Epidermal melanocyte (primary cell): ENCODE measurements at regions not wholly inside any gene's neighbourhood (a gene's known extent, or its start where the extent isn't known, plus 50 kb on each side); places are given as distances from the start of the nearest gene placed in this dataset.
"Not testable (repeated sequence)": the region's sequence is repeated elsewhere in the genome, so short reads cannot be mapped to it uniquely, and the experiment has no call there.

ENCODE experiments used
- DNase-seq: peaks from one replicate; pipeline ENCODE4 v3.0.0; 2011; ENCODE audit warnings: low spot score; ENCODE audit not compliant: insufficient read length

- DNase-seq = no peak
These were observed 314.2 kb downstream of the PID1 start for GRCh38 chr2:228956701-228957474.

DNA sequence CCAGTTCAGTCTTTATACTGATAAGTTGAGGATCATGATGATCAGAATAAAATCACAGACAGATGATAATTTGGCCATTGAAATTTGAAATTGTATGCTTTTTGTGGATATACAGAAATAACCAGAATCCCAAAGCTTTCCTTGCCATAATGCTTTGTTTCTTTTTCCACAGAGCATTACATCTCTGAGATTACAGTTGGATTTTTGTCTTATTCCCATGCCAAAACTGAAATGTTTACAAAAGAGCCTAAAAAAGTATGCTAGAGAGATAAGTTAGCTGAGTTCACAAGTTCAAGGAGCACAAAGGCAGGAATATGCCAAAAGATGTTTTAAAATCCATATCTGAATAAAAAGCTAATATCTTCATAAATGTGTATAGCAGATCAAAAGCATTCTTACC lies 321.3 kb downstream of the PID1 start:
- no peak for DNase-seq

- no peak for DNase-seq
These were observed 325.4 kb downstream of the PID1 start for GRCh38 chr2:228945710-228946109.

DNA sequence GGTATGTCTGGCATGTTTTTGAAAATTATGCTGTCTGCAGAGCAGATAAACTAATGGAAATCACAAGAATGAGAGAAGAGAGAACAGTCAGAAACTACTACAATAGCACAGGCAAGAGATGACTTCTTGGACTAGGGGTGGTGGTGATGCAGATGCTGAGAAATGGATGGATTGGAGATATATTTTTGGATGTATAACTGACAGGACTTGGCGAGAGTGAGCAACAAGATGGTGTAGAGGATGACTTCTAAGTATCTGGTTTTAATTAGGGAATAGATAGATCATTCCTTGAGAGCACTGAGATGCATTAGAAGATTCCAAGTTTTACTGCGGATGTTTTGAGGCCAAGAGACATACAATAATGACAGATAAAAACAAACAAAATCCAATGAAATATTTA lies 328.2 kb downstream of the PID1 start:
- no peak for DNase-seq

GRCh38 chr2:228938629-228939028 lies 332.5 kb downstream of the PID1 start:
- DNase-seq = no peak

- no peak for DNase-seq
These were observed 343.8 kb downstream of the PID1 start for GRCh38 chr2:228927028-228928010.

DNA sequence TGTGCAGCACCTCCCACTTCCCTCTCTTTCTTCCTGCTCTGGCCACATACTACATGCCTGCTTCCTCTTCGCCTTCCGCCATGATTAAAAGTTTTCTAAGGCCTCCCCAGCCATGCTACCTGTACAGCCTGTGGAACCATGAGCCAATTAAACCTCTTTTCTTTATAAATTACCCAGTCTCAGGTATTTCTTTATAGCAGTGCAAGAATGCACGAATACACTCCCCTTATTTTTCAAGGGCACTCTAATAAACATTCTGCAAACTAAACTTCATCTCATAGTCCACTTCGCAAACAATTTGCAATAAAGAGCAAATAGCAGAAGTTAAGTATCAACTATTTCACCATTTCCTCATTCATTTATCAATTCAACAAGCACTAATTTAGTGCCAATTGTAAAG lies 351.3 kb downstream of the PID1 start:
- DNase-seq = no peak

- DNase-seq = no peak
These were observed 353.9 kb downstream of the PID1 start for GRCh38 chr2:228917220-228917619.

GRCh38 chr2:228916416-228917090 lies 354.5 kb downstream of the PID1 start:
- DNase-seq = no peak

DNA sequence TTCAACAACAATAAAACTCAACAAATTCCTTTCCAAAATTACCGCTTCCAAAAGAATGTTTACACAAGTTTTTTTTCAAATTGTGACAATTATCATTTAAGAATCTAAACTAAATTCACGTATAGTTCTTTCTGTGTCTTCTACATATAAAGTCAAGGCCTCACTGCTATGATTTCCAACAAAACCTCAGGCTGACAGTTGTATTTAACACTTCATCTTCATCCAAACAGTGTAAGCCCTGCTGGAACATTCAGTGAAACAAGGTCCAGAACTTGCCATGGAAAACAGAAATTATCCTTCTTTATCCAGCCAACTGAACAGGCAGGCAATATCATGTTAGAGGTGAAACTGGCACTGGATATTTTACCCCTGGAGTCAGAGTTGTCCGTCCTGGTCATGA lies 357.9 kb downstream of the PID1 start:
- no peak for DNase-seq

GRCh38 chr2:228910872-228911271 lies 360.2 kb downstream of the PID1 start:
- not testable (repeated sequence) for DNase-seq

DNA sequence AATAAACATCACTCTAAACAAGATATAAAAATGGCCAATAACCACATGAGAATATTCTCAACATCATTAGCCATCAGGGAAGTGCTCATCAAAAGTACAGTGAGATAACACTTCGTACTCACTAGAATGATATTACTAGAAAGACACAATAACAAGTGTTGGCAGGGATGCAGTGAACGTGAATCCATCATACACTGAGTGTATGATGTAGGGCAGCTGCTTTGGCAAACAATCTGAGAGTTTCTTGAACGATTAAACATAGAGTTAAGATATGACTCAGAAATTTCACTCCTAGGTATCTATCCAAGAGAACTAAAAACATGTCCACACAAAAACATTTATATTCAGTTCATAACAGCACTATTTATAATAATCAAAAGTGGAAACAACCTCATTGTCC lies 368.9 kb downstream of the PID1 start:
- DNase-seq = no peak

DNA sequence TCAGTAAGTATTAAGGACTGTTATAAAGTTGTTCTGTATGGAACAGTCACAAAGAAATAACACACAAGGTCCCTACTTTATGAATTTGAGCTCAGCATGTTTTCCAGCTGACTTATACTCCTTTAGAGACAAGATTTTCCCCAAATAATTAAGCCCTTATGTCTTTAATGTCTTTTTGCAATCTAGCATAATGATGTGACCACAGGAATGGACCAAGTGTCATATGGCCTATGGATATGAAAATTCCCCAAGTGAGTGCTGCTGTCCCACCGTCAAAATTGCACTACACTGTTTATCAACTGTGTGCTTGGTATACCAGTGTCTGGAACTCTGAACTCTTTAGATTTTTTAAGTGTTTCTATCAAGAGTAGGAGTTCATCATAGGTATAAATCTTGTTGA lies 369.6 kb downstream of the PID1 start:
- no peak for DNase-seq

DNA sequence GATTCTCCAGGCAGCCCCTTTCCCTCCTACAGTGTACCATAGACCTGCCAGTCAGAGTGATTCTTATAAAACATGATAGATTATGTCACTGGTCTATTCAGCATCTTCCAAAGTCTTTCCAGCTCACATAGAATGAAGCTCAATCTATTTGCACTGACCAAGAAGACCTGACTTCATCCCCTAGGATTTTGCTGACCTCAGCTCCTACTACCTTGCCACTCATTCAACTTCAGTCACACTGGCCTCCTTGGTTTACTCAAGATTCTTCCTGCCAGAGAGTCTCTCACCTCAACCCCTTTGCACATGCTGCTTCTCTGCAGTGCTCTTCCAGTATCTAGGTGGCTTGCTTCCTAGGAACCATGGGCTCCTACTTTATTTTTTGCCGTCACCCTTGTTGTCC lies 392.9 kb downstream of the PID1 start:
- no peak for DNase-seq

GRCh38 chr2:228876276-228876675 lies 394.8 kb downstream of the PID1 start:
- DNase-seq = no peak

- no peak for DNase-seq
These were observed 395.8 kb downstream of the PID1 start for GRCh38 chr2:228875152-228875900.

DNA sequence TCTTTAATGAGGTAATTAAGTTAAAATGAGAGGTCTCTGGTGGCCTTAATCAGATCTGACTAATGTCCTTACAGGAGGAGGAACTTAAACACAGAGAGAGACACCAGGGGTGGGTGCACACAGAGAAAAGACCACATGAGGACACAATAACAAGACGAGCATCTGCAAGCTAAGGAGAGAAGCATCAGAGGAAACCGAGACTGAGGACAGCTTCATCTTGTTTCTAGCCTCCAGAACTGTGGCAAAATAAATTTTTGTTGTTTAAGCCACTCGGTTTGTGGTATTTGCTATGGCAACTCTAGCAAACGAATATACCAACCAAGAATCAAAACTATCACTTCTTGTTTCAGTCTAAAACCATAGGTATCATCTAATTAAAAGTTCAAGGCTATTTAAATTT lies 400.1 kb downstream of the PID1 start:
- DNase-seq = no peak

- no peak for DNase-seq
These were observed 401.3 kb downstream of the PID1 start for GRCh38 chr2:228869636-228870264.

GRCh38 chr2:228867406-228867805 lies 403.7 kb downstream of the PID1 start:
- no peak for DNase-seq

DNA sequence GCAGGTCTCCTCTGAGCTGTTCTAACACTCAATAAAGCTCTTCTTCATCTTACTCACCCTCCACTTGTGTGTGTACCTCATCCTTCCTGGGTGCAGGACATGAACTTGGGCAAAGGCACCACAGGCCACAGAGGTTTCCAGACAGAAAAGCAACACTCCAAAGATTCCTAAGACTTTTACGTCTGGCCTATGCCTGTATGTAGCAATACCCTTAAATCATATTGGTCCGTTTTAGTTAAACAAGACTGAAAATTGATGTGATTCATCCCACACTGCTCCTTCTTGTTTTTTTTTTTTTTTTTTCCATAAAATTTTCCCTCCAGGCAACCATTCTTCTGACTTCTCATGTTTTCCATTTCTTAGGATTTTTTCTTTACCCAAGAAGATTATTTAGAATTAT lies 404.3 kb downstream of the PID1 start:
- no peak for DNase-seq

DNA sequence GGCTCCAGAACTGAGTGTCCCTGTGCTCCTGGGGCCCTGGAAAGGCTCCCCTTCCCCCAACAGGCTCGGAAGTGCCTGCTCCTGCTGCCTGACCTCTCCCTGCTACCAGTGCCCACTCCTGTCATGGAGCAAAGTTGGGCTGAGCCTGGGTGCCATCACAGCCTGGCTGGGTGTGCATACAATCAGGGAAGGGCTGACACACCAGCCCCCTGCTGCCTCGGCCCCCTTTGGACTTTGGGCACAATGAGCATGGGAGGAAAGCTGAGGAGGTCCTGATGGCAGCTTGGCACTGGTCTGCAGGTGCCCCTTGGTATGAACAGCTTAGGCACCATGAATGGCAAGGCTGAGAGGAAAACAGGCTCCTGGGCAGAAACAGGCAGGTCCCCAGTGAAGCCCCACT lies 405.0 kb downstream of the PID1 start:
- no peak for DNase-seq
